NCI-H146 (cell line): ENCODE measurements at regions not wholly inside any gene's neighbourhood (a gene's known extent, or its start where the extent isn't known, plus 50 kb on each side); places are given as distances from the start of the nearest gene placed in this dataset.

ENCODE experiments used
- DNase-seq: peaks from one replicate; lab custom pipeline; 2025; lab: John Stamatoyannopoulos, UW

DNA sequence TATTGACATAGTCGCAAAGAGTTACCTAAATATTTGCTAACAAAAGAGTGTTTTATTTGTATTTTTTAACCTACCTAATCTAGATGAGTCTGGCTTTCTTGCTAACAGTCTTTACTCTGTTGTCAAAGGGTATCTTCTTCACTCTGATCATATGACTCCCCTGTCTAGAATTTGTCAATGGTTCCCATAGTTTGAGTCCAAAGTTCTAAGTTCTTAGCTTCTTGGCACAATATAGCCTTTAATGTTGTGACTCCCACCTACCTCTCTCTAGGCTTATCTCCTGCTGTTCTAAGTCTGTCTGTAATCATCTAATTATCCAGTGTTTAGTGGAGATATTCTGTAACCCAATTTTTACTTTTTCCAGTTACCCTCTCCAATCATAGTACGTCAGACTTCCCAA, 104.3 kb upstream of the PDE3A start:
- no peak for DNase-seq

DNA sequence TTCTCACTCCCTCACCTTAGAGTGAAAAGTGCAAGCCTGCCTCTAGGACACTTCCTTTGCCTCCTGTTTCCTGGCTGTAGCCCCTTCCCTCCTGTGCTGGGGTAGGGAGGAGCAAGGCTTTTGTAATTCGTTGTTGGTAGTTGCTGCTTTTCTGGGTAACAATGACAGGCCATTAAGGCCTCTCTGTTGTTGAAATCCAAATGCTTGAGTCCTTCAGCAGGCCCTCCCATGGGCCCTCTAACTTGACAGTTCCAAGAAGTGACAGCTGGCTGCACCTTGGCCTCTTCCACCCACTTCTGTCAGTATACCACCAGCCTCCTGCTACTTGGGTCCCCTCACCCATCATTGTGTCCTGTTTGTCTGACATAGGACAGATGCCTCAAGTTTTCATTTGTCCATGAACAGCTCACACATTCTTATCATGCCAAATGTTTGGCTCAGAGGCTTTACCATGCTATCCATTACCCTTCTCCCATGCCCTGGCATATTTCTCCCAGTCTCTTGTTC, 103.7 kb upstream of the PDE3A start:
- no peak for DNase-seq

DNA sequence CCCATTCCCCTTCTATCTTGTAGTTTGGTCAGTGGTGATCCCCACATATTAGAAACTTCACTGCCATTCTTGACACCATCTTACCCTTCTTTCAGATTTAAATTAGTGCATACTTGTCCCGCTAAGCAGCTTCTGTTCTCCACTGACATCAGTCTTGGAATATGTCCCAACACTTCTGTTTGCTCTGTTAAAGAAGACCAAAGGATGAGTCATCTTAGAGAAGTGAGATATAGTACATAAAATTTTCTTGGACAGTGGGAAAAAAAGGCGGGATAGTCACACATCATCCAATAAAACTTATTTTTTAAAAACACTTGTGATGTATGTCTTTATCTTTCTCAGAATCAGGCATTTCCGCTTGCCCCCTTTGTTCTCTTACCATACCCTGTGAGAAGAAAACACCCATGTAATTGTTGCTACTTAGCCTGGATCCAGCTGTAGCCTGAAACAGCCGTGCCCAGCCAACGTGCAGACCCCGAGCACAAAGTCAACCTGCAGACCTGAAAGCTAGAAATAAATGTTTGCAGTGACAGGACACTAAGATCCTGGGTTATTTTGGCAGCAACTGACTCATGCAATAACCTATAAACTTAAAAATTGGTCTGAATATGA, 100.1 kb upstream of the PDE3A start:
- no peak for DNase-seq

- no peak for DNase-seq
Measured at GRCh38 chr12:20268771-20269170, 99.6 kb upstream of the PDE3A start.

DNA sequence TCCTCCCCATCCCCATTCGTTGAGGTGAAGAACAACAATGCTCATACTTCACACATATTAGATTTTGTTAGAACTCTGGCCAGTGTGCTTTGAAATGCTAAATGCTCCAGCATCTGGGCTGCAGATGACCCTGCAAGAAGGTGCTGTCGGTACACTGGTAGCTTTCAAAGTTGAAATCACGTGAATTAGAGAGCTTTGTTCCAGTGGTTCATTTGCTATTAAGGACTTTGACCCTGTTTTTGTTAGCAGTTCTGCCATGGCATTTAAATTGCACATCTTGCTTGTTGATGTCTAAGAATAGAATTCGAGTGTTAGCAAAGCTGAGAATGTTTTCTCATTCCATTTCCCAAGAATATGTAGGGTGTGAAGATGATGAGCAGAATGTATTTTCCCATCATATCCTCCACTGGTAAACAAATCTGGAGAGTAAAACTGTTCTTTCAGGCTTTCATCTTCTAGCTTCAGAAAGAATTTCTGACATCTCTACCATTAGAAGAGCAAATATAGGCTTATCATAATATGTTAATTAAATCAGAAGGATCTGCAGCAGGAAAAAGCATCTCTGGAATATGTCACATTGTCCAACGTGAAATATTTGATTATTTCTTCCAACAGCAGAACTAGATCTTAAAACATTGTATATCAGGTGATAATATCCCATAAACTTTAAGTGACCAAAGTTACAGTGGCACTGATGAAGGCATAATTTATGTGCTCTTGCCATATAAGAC, 98.8 kb upstream of the PDE3A start:
- DNase-seq = no peak

DNA sequence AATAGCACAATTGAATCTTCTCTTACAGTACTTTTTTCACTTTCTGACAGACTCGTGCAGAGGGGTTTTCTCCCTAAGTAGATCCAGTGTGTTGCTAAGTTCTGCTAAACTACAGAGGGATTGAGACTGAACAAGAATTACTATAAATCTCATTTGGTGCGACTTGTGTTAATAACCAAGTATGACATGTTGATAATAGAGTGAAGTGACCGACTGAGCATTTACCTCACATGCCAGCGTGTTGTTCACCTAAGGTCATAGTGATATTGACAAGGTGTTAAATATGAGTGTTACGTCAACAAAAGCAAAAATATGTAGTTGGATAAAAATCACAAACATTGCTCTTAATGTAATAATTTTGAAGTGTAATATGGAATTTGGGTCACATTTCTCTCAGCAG, 97.8 kb upstream of the PDE3A start:
- no peak for DNase-seq

DNA sequence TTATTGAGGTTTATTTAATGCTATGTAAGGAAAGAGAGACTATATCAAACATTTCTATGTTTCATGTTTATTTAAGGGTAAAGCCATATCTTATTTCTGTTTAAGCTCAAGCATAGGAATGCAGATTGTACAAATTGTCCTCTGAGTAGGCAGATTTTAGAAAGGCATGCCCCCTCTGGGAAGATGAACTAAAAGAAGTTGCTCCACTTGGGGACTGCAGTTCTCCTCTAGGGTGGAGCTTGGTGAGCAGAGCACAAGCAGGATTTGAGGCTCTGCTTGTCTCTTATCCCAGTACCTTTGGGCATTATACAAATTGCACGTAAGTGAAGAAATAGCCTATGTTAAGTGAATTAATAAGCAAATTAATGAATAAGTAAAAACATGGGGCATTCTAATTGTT, 96.2 kb upstream of the PDE3A start:
- no peak for DNase-seq

- DNase-seq = no peak
Measured at GRCh38 chr12:20272801-20273200, 95.5 kb upstream of the PDE3A start.

DNA sequence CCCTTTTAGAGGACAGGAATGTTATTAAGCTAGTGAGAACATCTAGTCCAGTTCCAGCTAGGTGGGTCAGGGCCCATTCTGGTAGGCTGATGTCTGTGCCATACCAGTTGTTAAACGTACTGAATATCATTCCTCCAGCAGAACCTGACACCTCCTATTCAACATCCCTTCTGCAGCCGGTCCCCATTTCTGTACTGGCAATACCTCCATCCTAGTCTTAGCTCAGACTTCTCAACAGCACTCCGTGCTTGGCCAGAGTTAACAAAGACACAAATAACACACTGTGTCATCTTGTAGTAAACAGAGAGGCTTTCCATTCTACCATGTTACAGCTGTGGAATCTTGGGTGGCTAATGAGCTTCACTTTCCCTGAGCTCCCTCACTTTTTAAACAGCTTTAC, 94.3 kb upstream of the PDE3A start:
- no peak for DNase-seq

DNA sequence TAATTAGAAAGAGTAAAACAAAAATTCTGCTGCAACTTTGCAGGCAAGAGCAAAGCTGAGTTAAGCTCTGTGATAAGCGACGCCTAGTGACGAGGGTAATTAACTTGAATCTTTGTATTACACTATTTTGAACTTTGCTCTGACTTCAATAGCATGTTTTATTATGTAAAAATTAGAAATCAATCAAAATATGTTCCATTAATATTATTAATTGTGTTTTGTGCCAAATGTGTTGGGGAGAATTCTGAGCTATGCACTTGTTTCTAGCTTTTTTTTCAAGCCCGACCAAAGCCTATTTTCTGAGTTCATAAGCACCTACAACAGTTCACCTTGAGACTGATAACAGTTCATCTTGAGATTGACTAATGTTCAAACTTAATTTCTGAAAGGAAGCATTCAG, 90.1 kb upstream of the PDE3A start:
- no peak for DNase-seq

DNA sequence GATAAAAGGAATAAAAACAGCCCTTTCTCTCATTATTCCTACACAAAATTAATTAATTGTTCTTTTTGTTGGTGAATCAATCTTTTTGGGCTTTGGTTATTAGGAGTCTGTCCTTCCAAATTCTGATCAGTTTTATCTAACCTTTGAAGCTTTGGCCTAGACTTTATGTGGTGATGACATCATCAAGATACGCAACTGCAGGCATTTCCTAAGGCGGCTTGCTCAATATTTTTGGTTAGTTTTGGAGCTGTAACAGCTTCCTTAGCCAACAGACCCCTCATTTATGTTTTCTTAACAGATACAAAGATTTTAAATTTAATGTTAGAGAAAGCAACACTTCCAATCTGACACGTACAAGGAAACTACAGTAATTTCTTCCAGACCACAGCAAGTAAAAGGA, 87.8 kb upstream of the PDE3A start:
- no peak for DNase-seq

DNA sequence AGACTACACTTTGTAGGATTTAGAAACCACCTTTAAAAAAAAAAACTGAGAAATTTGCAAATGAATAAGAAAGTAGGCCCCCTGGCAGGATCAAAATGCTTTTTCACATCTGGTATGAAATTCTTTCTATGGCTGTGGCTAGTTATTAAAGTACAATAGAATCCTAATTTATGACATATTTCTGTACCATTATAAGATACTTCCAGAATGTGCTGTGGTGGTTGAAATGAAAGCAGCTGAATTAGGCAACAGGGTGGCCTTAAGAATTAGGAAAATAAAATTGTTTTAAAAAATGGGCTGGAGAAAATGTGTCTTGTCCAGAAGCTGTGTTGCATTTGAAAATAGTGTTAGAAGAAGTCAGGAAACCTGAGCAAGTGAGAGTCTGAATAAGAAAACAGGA, 85.9 kb upstream of the PDE3A start:
- DNase-seq = no peak

DNA sequence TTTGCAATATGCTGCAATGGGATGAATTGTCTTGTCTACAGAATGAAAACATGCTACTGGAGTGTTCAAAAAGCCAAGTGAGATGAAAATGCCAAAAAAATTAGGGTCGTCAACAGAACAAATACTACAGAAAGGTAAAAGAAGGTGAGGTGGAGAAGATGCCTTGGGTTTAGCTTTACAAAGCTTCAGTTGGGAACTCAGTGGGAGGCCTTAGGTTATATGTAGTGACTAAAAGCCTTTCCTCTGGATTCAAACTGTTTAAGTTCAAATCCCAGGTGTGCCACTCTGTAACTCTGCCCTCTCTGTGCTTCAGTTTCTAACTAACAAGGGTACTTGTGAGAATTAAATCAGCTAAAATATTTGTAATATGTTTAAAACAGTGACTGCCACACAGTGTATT, 84.9 kb upstream of the PDE3A start:
- DNase-seq = no peak

- DNase-seq = no peak
Measured at GRCh38 chr12:20289520-20289919, 78.8 kb upstream of the PDE3A start.

DNA sequence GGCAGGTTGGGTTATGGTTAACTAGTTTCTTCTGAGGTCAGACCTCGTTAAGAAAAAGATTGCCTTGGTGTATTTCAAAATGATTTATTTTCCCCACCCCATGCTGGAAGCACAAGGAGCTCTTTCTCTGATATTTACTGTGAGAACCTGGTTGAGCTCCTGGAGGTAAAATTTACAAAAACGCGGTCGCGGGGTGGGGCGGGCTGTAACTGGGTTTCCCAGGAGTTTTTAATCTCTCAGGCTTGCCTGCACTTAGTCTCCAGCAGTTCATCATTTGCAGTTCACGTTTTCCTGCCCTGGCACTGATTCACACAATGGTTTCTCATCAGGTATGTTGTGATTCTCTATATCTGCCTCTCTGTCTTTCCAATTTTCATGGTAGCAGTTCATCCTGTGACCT, 67.9 kb upstream of the PDE3A start:
- no peak for DNase-seq

- no peak for DNase-seq
Measured at GRCh38 chr12:20305470-20305869, 62.9 kb upstream of the PDE3A start.

DNA sequence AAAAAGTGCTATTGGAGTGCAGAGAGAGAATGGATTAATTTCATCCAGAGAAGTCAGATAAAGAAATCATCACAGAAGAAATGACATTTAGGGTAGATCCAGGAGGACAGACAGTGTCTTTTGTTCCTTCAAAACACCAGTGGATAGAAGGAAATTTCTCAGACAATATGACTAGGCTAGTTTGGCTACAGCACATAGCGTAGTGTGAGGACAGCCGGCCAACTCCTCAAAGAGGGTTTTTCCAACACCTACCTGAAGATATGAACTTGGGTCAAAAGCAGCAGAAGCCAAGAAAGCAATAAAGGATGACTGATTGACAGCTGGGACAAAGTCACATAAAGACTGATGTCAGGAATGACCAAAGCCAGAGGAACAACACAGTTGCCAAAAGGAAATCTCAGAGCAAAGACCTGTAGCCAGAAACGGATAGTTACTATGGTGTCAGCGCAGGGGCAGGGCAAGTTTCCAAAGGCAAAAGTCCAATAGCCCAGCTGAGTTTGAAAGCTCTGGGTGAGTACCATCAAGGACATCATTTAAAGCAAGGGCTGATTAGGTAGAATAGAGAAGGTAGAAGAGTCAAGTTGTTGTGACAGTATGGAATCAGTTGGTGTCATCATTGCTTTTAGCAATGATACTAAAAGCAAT, 58.7 kb upstream of the PDE3A start:
- DNase-seq = no peak

DNA sequence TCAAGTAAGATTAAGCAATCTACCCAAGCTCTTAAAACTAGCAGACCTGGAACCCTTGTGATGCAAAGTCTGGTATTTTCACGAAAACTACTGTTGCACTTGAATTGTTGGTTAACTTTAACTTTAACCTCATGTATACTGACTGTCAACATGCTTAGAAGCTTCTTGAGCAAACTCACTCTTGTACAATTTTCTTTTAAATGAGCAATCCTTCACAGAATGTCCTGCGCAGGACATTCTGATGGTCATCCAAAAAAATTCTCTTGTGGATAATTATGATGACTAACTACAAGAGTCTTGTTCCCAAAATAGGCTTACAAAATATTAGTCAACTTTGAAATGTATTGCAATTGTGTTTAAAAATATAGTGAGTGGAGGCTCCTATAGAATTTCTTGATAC, 54.0 kb upstream of the PDE3A start:
- DNase-seq = no peak

DNA sequence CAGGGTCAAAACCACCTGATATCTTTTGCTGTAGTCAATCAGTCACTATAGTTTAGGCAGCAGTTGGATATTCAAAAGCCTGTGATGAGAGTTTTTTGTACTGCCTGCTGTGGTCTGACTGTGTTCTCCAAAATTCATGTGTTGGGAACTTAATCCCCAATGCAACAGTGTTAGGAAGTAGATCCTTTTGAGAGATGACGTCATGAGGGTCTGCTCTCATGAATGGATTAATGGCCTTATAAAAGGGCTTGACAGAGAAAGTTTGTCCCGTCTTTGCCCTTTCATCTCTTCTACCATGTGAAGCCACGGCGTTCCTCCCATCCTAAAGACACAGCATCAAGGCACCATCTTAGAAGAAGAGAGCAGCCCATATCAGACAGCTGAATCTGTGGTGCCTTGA, 50.8 kb upstream of the PDE3A start:
- DNase-seq = no peak
